AG04449 (cell line): ENCODE measurements at regions not wholly inside any gene's neighbourhood (a gene's known extent, or its start where the extent isn't known, plus 50 kb on each side); places are given as distances from the start of the nearest gene placed in this dataset.
A peak's percentile ranks its signal among the peaks of the same experiment; 100 is the strongest.
"Not testable (repeated sequence)": the region's sequence is repeated elsewhere in the genome, so short reads cannot be mapped to it uniquely, and the experiment has no call there.

Experiments used
- CTCF ChIA-PET: fragments of 350-600 bp; formaldehyde crosslinking; extraction: SDS; loops from one replicate; lab custom pipeline; 2021; ENCODE audit warnings: antibody characterized with exemption; lab: Yijun Ruan, JAX
- POLR2A ChIA-PET: fragments of 400-600, 350-600 bp; formaldehyde crosslinking; extraction: SDS; loops from one replicate; lab custom pipeline; 2020; ENCODE audit warnings: antibody characterized with exemption, inconsistent platforms; lab: Yijun Ruan, JAX
- DNase-seq: peaks from one replicate; pipeline ENCODE4 v3.0.0-alpha.2; 2010; ENCODE audit warnings: low read depth, low spot score
- H3K4me3 ChIP-seq: 2 replicates; pipeline ENCODE4 v1.5.1; 2011; ENCODE audit warnings: low read depth, mild to moderate bottlenecking, control low read depth, low read length
- TF ChIP-seq, protein P1 (sequence below): IDR thresholded peaks from one replicate; pipeline ENCODE4 v1.5.1; 2011; ENCODE audit warnings: mild to moderate bottlenecking, moderate library complexity, low read length, control low read depth, inconsistent platforms; ENCODE audit not compliant: insufficient read depth; ENCODE audit errors: missing control alignments

DNA sequence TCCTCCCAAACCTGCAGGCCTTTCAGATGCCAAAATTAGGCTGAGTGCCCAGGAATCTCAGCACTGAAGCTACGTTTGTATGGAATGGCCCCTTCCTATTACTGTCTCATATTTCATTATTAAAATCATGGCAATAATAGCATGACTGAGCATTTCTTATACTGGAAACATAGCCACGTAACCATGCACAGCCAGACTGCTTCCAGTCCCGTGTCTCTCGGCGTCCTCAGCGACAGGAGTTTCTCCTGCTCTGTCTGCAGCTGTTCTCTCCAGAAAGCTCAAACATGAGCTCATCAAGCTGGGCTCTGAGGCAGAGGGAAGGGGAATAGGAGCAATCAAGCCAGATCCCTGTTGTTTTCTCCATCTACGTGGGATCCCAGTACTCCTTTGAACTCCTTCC, 104.0 kb downstream of the CDC7 start:
- DNase-seq = no peak
- ChIA-PET CTCF (interaction anchor here (0.8 to 1.0 kb wide), 2 partner anchors 10 to 103 kb away, joined by 3 to 5 read pairs; no protein-coding TSS in a partner anchor), POLR2A (no interaction called here)

DNA sequence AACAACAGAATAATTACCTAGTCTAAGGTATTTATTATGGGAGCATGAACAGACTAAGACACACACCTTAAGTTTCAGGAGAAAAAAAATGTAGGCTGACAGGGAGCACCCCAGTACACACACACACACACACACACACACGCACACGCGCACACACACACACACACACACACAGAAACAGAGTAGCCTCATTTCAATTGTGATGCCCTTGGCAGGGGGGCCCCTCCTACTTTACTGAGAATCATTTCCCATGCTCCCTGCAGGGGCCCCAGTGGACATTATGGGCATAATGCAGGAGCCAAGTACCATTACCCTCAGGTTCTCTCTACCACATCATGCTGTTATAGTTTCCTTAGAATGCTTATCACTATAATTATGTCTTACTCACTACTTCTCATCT, 104.9 kb downstream of the CDC7 start:
- ChIA-PET CTCF (no interaction called here), POLR2A (no interaction called here)
- TF ChIP-seq, protein P1, sequence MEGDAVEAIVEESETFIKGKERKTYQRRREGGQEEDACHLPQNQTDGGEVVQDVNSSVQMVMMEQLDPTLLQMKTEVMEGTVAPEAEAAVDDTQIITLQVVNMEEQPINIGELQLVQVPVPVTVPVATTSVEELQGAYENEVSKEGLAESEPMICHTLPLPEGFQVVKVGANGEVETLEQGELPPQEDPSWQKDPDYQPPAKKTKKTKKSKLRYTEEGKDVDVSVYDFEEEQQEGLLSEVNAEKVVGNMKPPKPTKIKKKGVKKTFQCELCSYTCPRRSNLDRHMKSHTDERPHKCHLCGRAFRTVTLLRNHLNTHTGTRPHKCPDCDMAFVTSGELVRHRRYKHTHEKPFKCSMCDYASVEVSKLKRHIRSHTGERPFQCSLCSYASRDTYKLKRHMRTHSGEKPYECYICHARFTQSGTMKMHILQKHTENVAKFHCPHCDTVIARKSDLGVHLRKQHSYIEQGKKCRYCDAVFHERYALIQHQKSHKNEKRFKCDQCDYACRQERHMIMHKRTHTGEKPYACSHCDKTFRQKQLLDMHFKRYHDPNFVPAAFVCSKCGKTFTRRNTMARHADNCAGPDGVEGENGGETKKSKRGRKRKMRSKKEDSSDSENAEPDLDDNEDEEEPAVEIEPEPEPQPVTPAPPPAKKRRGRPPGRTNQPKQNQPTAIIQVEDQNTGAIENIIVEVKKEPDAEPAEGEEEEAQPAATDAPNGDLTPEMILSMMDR = no peak
- no peak overlapping the region for H3K4me3 ChIP-seq
- no peak for DNase-seq

More for the DNA sequence above, 104.0 kb downstream of the CDC7 start:
- TF ChIP-seq, protein P1 = no peak
- H3K4me3 ChIP-seq = no peak overlapping the region

DNA sequence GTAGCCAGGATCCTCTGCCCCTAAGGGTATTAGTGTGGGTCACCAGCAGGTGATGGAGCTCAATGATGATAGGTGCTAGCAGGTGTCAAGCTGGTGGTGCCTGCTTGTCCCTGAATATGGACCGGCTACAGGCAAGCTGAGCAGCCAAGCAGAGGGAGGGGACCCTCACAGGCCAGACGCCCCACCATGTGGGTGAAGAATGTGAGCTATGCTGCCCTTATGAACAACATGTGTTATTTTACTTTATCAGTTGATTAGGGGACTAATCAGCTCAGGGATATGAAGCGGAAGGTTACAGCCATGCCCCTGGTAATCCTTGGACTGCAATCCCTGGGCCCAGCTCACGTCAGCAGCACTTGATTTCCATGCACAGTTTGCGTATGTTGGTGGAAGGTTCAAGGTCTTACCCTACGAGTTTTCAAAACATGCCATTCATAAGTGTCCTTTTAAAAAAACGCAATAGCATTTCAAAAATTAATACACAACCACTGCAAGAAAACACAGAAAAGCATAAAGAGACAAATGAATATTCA, 106.0 kb downstream of the CDC7 start:
- TF ChIP-seq, protein P1 = no peak
- no peak overlapping the region for H3K4me3 ChIP-seq
- no peak for DNase-seq
- ChIA-PET POLR2A (no interaction called here), CTCF (no interaction called here)

DNA sequence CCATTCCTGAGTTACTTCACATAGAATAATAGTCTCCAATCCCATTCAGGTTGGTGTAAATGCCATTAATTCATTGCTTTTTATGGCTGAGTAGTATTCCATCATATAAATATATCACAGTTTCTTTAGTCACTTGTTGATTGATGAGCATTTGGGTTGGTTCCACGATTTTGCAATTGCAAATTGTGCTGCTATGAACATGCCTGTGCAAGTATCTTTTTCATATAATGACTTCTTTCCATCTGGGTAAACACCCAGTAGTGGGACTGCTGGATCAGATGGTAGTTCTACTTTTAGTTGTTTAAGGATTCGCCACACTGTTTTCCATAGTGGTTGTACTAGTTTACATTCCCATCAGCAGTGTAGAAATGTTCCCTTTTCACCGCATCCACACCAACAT, 107.0 kb downstream of the CDC7 start:
- H3K4me3 ChIP-seq, POLR2A ChIA-PET, DNase-seq, CTCF ChIA-PET: not testable (repeated sequence)

DNA sequence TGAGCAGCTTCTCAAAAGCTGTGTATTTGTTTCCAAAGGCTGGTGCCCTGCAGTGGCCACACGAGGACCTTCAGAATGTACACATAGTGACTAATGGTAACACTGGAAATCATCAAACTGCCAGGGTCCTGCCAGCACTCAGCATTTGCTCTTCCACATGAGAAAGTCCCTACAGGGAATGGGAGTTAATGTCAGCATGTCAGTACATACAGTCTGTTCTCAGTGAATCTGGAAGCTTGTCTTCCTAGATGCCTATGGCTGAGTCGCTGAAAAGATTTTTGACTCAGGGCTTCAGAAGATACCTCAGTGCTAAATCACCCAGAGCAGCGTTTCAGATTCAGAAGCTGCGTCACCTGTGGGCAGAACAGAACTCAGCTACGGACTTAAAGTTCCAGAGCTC, 108.2 kb downstream of the CDC7 start:
- H3K4me3 ChIP-seq = no peak overlapping the region
- peak; percentile 70 for DNase-seq
- TF ChIP-seq, protein P1 = no peak
- POLR2A ChIA-PET = interaction anchor here (1.2 kb wide), 1 partner anchor 34 kb away, joined by 3 read pairs; no protein-coding TSS in a partner anchor
- CTCF ChIA-PET = interaction anchor here (0.8 to 2.0 kb wide), 2 partner anchors 34 to 96 kb away, joined by 3 to 6 read pairs; no protein-coding TSS in a partner anchor

DNA sequence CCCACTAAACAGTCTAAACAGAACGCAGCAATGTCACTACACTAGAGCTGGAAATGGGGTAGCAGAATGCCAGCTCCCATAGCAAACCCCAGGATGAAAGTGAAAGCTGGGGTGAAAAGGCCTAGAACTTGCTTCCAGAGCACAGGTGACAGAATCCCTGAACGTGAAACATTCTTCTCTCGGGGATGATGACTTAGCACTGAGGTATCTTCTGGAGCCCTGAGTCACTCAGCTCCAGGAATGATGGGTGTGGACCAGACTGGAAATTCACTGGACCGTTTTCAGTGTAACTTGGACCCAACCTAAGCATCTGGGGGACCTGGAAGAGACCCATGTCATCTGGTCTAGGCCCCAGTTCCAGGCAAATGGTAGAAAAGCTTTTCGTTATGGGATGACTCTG, 108.9 kb downstream of the CDC7 start:
- TF ChIP-seq, protein P1 = no peak
- POLR2A ChIA-PET = interaction anchor here (1.2 kb wide), 1 partner anchor 34 kb away, joined by 3 read pairs; no protein-coding TSS in a partner anchor
- CTCF ChIA-PET = interaction anchor here (1.5 to 2.0 kb wide), 2 partner anchors 87 to 96 kb away, joined by 3 to 6 read pairs; no protein-coding TSS in a partner anchor
- no peak overlapping the region for H3K4me3 ChIP-seq
- DNase-seq = no peak

DNA sequence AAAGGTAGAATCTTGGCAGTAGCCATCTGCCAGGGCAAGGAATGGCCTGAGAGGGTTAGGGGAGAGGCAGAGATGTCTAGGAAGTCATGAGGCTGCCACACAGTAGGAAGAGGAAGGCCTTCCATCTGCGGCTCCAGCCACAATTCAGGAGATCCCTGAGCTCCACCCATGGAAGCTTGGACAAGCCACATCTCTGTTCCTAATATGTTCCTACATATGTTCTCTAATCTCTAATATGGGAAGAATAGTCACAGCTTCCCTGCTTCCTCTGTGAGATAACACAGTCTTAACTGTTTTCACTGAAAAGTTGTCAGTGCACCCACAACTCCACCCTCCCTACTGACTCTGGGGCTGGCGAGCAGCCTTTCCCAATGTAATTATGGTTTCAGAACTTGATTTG, 109.5 kb downstream of the CDC7 start:
- H3K4me3 ChIP-seq = no peak overlapping the region
- ChIA-PET POLR2A (no interaction called here), CTCF (interaction anchor here (0.7 to 1.5 kb wide), 3 partner anchors 50 to 274 kb away, joined by 3 read pairs; no protein-coding TSS in a partner anchor)
- TF ChIP-seq, protein P1 = no peak
- DNase-seq = no peak
